ENCODE measurements at regions not wholly inside any gene's neighbourhood (a gene's known extent, or its start where the extent isn't known, plus 50 kb on each side); places are given as distances from the start of the nearest gene placed in this dataset.

DNA sequence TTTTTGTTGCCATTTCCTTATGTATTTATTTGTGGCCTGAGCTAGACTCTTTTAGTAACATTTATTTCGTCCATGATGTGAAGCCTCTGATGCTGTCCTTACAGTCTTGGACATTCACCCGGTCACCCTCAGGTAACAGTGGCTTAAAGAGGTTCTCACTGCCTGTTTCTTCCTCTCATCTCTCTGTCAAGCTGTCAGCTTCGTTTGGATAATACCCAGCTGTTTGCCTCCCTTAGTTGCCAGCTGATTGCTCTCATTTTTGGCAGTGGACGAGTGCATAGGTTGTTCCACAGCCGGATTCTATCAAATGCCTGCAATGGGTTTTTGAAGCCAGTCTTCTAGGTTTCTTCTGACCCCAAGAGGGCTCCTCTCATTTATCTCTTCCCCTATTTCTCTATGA, 427.7 kb downstream of the MED10 start:
- TF ChIP-seq, protein P1, sequence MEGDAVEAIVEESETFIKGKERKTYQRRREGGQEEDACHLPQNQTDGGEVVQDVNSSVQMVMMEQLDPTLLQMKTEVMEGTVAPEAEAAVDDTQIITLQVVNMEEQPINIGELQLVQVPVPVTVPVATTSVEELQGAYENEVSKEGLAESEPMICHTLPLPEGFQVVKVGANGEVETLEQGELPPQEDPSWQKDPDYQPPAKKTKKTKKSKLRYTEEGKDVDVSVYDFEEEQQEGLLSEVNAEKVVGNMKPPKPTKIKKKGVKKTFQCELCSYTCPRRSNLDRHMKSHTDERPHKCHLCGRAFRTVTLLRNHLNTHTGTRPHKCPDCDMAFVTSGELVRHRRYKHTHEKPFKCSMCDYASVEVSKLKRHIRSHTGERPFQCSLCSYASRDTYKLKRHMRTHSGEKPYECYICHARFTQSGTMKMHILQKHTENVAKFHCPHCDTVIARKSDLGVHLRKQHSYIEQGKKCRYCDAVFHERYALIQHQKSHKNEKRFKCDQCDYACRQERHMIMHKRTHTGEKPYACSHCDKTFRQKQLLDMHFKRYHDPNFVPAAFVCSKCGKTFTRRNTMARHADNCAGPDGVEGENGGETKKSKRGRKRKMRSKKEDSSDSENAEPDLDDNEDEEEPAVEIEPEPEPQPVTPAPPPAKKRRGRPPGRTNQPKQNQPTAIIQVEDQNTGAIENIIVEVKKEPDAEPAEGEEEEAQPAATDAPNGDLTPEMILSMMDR (conservative IDR thresholded peaks at IDR 0.05; ENCODE audit: low read depth, low read length): no peak
- TF ChIP-seq EZH2 (IDR thresholded peaks at IDR 0.05; ENCODE audit: borderline replicate concordance, low read depth, low read length, poor library complexity, severe bottlenecking): no peak
